ENCODE measurements at regions not wholly inside any gene's neighbourhood (a gene's known extent, or its start where the extent isn't known, plus 50 kb on each side); places are given as distances from the start of the nearest gene placed in this dataset.
"Not testable (repeated sequence)": the region's sequence is repeated elsewhere in the genome, so short reads cannot be mapped to it uniquely, and the experiment has no call there.

DNA sequence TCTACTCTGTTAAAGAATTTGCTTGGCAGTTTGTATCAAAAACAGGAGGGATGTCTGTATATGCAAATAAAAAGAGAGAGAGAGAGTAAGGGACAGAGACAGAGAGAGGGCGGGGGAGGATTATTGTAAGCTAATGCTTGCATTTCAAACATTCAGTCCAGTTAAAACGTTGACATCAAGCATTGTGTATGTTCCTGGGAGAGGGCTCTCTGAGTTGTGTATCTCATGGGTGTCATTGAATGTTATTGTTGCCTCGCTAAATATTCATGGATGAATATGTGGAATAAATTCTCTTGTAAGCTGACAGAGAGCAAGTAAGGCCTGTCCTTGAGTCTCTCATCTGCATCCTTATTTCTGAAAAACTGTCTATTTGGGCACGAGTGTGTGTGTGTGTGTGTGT, 78.8 kb upstream of the VRK1 start:
- H3K27me3 ChIP-seq (ENCODE audit: low read length): no peaks in the 10 kb centered on the region
- H3K36me3 ChIP-seq (ENCODE audit: low read length): no peaks in the 10 kb centered on the region
- no peaks in the 10 kb centered on the region for H3K9me3 ChIP-seq (ENCODE audit: insufficient read depth, low read length)
- H3K4me3 ChIP-seq (ENCODE audit: insufficient read depth, low read length, poor library complexity, severe bottlenecking): no peak overlapping the region
- H4K20me1 ChIP-seq (ENCODE audit: low read depth, low read length): no peaks in the 10 kb centered on the region
- no peaks in the 10 kb centered on the region for H3K79me2 ChIP-seq (ENCODE audit: insufficient read depth, low read length)
- H3K27ac ChIP-seq (ENCODE audit: low read depth, low read length): no peak overlapping the region
- no peaks in the 10 kb centered on the region for H3F3A ChIP-seq (ENCODE audit: insufficient read depth)
- H3K4me2 ChIP-seq (ENCODE audit: low read depth, low read length, poor library complexity, severe bottlenecking): no peak overlapping the region
- no peak overlapping the region for H3K9ac ChIP-seq (ENCODE audit: low read length)
- H2AFZ ChIP-seq (ENCODE audit: low read depth, low read length, severe bottlenecking): no peak overlapping the region
- no peaks in the 10 kb centered on the region for H3K9me2 ChIP-seq (replicated peaks; ENCODE audit: insufficient read depth, low read length)
- TF ChIP-seq, protein P1, sequence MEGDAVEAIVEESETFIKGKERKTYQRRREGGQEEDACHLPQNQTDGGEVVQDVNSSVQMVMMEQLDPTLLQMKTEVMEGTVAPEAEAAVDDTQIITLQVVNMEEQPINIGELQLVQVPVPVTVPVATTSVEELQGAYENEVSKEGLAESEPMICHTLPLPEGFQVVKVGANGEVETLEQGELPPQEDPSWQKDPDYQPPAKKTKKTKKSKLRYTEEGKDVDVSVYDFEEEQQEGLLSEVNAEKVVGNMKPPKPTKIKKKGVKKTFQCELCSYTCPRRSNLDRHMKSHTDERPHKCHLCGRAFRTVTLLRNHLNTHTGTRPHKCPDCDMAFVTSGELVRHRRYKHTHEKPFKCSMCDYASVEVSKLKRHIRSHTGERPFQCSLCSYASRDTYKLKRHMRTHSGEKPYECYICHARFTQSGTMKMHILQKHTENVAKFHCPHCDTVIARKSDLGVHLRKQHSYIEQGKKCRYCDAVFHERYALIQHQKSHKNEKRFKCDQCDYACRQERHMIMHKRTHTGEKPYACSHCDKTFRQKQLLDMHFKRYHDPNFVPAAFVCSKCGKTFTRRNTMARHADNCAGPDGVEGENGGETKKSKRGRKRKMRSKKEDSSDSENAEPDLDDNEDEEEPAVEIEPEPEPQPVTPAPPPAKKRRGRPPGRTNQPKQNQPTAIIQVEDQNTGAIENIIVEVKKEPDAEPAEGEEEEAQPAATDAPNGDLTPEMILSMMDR (IDR thresholded peaks at IDR 0.05; ENCODE audit: insufficient read depth, low read length, poor library complexity, severe bottlenecking): no peak
- TF ChIP-seq EZH2phosphoT487 (conservative IDR thresholded peaks at IDR 0.05; ENCODE audit: low read length): no peak

DNA sequence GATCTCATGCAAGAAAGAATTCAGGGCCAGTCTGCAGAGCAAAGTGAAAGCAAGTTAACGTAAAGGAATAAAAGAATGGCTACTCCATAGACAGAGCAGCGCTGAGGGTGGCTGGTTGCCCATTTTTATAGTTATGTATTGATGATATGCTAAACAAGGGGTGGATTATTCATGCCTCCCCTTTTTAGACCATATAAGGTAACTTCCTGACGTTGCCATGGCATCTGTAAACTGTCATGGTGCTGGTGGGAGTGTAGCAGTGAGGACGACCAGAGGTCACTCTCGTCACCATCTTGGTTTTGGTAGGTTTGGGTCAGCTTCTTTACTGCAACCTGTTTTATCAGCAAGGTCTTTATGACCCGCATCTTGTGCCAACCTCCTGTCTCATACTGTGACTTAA, 76.5 kb upstream of the VRK1 start:
- not testable (repeated sequence) for H3K4me3 ChIP-seq (ENCODE audit: insufficient read depth, low read length, poor library complexity, severe bottlenecking)

DNA sequence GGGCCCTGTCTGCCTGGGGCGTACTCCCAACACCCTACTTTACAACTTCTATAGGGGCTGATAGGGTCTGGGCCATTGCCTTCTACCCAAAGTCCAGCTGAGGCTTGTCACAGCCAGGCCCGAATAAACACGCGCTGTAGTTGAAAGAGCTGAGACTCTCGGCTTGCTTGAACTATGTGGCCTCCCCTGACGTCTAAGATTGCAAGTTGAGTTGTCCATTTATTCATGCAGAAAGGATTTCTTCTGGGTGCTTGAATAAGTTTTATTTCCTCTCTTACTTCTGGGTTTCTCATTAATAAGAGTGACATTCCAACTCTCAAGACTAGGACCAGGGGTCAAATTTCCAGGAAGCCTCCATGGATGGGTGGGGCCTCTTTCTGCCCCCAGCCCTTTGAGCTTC, 74.4 kb upstream of the VRK1 start:
- H3K9me3 ChIP-seq (ENCODE audit: insufficient read depth, low read length): no peaks in the 10 kb centered on the region
- no peaks in the 10 kb centered on the region for H3K36me3 ChIP-seq (ENCODE audit: low read length)
- no peak overlapping the region for H2AFZ ChIP-seq (ENCODE audit: low read depth, low read length, severe bottlenecking)
- H3K4me2 ChIP-seq (ENCODE audit: low read depth, low read length, poor library complexity, severe bottlenecking): no peak overlapping the region
- no peak overlapping the region for H3K9ac ChIP-seq (ENCODE audit: low read length)
- no peaks in the 10 kb centered on the region for H3F3A ChIP-seq (ENCODE audit: insufficient read depth)
- no peaks in the 10 kb centered on the region for H3K9me2 ChIP-seq (replicated peaks; ENCODE audit: insufficient read depth, low read length)
- no peaks in the 10 kb centered on the region for H3K79me2 ChIP-seq (ENCODE audit: insufficient read depth, low read length)
- H3K27me3 ChIP-seq (ENCODE audit: low read length): no peaks in the 10 kb centered on the region
- H3K4me3 ChIP-seq (ENCODE audit: insufficient read depth, low read length, poor library complexity, severe bottlenecking): no peak overlapping the region
- H4K20me1 ChIP-seq (ENCODE audit: low read depth, low read length): no peaks in the 10 kb centered on the region
- TF ChIP-seq EZH2phosphoT487 (conservative IDR thresholded peaks at IDR 0.05; ENCODE audit: low read length): no peak
- TF ChIP-seq, protein P1 (IDR thresholded peaks at IDR 0.05; ENCODE audit: insufficient read depth, low read length, poor library complexity, severe bottlenecking): no peak
- H3K27ac ChIP-seq (ENCODE audit: low read depth, low read length): no peak overlapping the region

More for the DNA sequence above, 76.5 kb upstream of the VRK1 start:
- H3K9me3 ChIP-seq (ENCODE audit: insufficient read depth, low read length); H3K79me2 ChIP-seq (ENCODE audit: insufficient read depth, low read length); H3F3A ChIP-seq (ENCODE audit: insufficient read depth); H3K9ac ChIP-seq (ENCODE audit: low read length); H3K27ac ChIP-seq (ENCODE audit: low read depth, low read length); H3K4me2 ChIP-seq (ENCODE audit: low read depth, low read length, poor library complexity, severe bottlenecking); H2AFZ ChIP-seq (ENCODE audit: low read depth, low read length, severe bottlenecking); H3K27me3 ChIP-seq (ENCODE audit: low read length); H4K20me1 ChIP-seq (ENCODE audit: low read depth, low read length); H3K9me2 ChIP-seq (replicated peaks; ENCODE audit: insufficient read depth, low read length); H3K36me3 ChIP-seq (ENCODE audit: low read length): not testable (repeated sequence)

DNA sequence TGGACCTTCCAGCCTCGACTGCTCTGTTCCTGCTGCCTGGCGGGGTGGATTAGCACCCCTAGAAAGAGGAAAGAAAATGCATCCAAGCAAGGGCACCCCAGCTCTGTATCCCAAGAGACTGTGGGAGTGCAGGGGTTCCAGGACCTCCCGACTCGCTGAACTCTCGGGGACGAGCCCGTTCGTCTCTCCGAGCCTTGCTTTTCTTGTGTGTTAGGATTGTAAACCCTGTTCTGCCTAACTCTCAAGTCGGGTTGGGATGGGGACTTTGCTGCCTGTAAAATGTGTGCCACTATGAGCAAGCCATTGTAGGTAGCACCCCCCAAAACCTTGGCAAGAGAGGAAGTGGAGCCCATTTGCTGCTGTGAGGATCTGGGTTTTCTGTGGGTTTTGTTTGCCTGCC, 73.2 kb upstream of the VRK1 start:
- TF ChIP-seq EZH2phosphoT487 (conservative IDR thresholded peaks at IDR 0.05; ENCODE audit: low read length): no peak
- TF ChIP-seq, protein P1 (IDR thresholded peaks at IDR 0.05; ENCODE audit: insufficient read depth, low read length, poor library complexity, severe bottlenecking): no peak
- H3K9me2 ChIP-seq (replicated peaks; ENCODE audit: insufficient read depth, low read length): no peaks in the 10 kb centered on the region

More for the DNA sequence above, 73.2 kb upstream of the VRK1 start:
- no peak overlapping the region for H3K27ac ChIP-seq (ENCODE audit: low read depth, low read length)
- no peak overlapping the region for H3K4me2 ChIP-seq (ENCODE audit: low read depth, low read length, poor library complexity, severe bottlenecking)
- H3K79me2 ChIP-seq (ENCODE audit: insufficient read depth, low read length): no peaks in the 10 kb centered on the region
- no peak overlapping the region for H3K9ac ChIP-seq (ENCODE audit: low read length)
- no peaks in the 10 kb centered on the region for H4K20me1 ChIP-seq (ENCODE audit: low read depth, low read length)
- H3K36me3 ChIP-seq (ENCODE audit: low read length): no peaks in the 10 kb centered on the region
- no peak overlapping the region for H3K4me3 ChIP-seq (ENCODE audit: insufficient read depth, low read length, poor library complexity, severe bottlenecking)
- no peaks in the 10 kb centered on the region for H3K27me3 ChIP-seq (ENCODE audit: low read length)
- H3F3A ChIP-seq (ENCODE audit: insufficient read depth): no peaks in the 10 kb centered on the region
- no peak overlapping the region for H2AFZ ChIP-seq (ENCODE audit: low read depth, low read length, severe bottlenecking)
- H3K9me3 ChIP-seq (ENCODE audit: insufficient read depth, low read length): no peaks in the 10 kb centered on the region

All from SU-DHL-6 (cell line).